Nephron (organoid): ENCODE measurements at regions not wholly inside any gene's neighbourhood (a gene's known extent, or its start where the extent isn't known, plus 50 kb on each side); places are given as distances from the start of the nearest gene placed in this dataset.
"Not testable (repeated sequence)": the region's sequence is repeated elsewhere in the genome, so short reads cannot be mapped to it uniquely, and the experiment has no call there.

Source experiments
- H3K27ac Mint-ChIP-seq, 3 experiments: 2 replicates each; pipeline ENCODE4 v1.8.0; 2020; ENCODE audit warnings: mixed read lengths in 3 of 3, mild to moderate bottlenecking in 2 of 3, moderate library complexity in 1 of 3
- H3K27me3 Mint-ChIP-seq: 2 replicates; pipeline ENCODE4 v1.8.0; 2021; ENCODE audit warnings: low read depth, mild to moderate bottlenecking, moderate library complexity, mixed read lengths
- H3K36me3 Mint-ChIP-seq: 2 replicates; pipeline ENCODE4 v1.8.0; 2020; ENCODE audit warnings: low read depth, mixed read lengths
- H3K4me1 Mint-ChIP-seq: 2 replicates; pipeline ENCODE4 v1.8.0; 2020; ENCODE audit warnings: mixed read lengths
- H3K4me3 Mint-ChIP-seq, 3 experiments: 2 replicates each; pipeline ENCODE4 v1.8.0; 2020; ENCODE audit warnings: mild to moderate bottlenecking in 3 of 3, mixed read lengths in 3 of 3, moderate library complexity in 2 of 3
- H3K9me3 Mint-ChIP-seq: 2 replicates; pipeline ENCODE4 v1.8.0; 2020; ENCODE audit warnings: mixed read lengths
- CTCF ChIP-seq, 3 experiments: fragments of 200-600 bp; sonication (generic); IDR thresholded peaks; one replicate each; pipeline ENCODE4 v1.5.0; 2021; ENCODE audit warnings: antibody characterized with exemption in 3 of 3; ENCODE audit not compliant: unreplicated experiment in 3 of 3

DNA sequence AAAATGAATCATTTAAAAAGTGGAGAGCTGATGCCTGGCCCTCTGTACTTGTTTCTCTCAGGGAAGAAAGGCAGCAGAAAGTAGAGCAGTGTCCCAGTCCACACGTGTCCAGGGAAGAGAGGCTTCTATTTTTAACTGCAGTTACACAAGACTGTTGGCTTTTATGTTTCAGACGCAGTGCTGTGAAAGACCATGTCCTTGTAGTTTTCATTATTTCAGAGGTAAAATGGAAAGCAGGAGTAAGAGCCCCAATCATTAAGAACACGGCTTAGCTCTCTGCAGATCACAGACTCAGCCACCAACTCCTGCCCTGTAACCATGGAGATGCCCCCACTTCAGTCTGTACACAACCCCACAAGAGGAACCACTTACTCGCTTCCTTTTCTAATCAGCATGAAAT, 336.3 kb downstream of the DAD1 start:
- no peak for TF ChIP-seq CTCF (IDR thresholded peaks at IDR 0.05; ENCODE audit: unreplicated experiment in 3 of 3)
- Mint-ChIP-seq H3K9me3 (no peaks in the 10 kb centered on the region), H3K27ac (no peak overlapping the region), H3K4me1 (no peaks in the 10 kb centered on the region), H3K4me3 (no peak overlapping the region), H3K36me3 (no peaks in the 10 kb centered on the region), H3K27me3 (no peaks in the 10 kb centered on the region)

DNA sequence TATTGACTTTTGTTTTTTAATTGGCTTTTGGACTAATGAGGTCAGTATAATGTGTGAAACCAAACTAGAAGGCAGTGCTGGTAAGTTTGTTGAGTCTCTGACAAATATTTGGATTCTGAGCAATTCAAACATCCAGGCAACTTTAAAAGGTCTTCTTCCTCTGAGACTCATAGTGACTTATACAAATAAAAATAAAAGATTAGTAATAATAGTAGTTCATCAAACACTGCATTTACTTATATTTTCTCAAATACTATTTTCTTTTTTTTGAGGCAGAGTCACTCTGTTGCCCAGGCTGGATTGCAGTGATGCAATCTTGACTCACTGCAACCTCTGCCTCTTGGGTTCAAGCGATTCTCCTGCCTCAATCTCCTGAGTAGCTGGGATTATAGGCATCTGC, 337.9 kb downstream of the DAD1 start:
- Mint-ChIP-seq H3K36me3 (no peaks in the 10 kb centered on the region), H3K4me1 (no peaks in the 10 kb centered on the region), H3K27ac (no peak overlapping the region), H3K9me3 (no peaks in the 10 kb centered on the region), H3K27me3 (no peaks in the 10 kb centered on the region), H3K4me3 (no peak overlapping the region)
- TF ChIP-seq CTCF (IDR thresholded peaks at IDR 0.05; ENCODE audit: unreplicated experiment in 3 of 3), result no peak

- Mint-ChIP-seq H3K4me1 (no peaks in the 10 kb centered on the region), H3K9me3 (no peaks in the 10 kb centered on the region), H3K36me3 (no peaks in the 10 kb centered on the region), H3K27ac (no peak overlapping the region), H3K4me3 (no peak overlapping the region), H3K27me3 (no peaks in the 10 kb centered on the region)
- no peak for TF ChIP-seq CTCF (IDR thresholded peaks at IDR 0.05; ENCODE audit: unreplicated experiment in 3 of 3)
These were observed 339.3 kb downstream of the DAD1 start for GRCh38 chr14:22249770-22250169.

GRCh38 chr14:22243971-22244581, 344.9 kb downstream of the DAD1 start:
- no peaks in the 10 kb centered on the region for H3K36me3 Mint-ChIP-seq
- H3K27ac Mint-ChIP-seq, result no peak overlapping the region
- no peaks in the 10 kb centered on the region for H3K4me1 Mint-ChIP-seq
- no peaks in the 10 kb centered on the region for H3K9me3 Mint-ChIP-seq
- H3K4me3 Mint-ChIP-seq, result no peak overlapping the region
- peaks cover 4% of the 10 kb centered on the region for H3K27me3 Mint-ChIP-seq
- TF ChIP-seq CTCF (IDR thresholded peaks at IDR 0.05; ENCODE audit: unreplicated experiment in 3 of 3), result no peak

GRCh38 chr14:22238320-22238719, 350.7 kb downstream of the DAD1 start:
- not testable (repeated sequence) for H3K36me3 Mint-ChIP-seq, H3K9me3 Mint-ChIP-seq, H3K4me3 Mint-ChIP-seq, H3K27me3 Mint-ChIP-seq, H3K27ac Mint-ChIP-seq, H3K4me1 Mint-ChIP-seq

DNA sequence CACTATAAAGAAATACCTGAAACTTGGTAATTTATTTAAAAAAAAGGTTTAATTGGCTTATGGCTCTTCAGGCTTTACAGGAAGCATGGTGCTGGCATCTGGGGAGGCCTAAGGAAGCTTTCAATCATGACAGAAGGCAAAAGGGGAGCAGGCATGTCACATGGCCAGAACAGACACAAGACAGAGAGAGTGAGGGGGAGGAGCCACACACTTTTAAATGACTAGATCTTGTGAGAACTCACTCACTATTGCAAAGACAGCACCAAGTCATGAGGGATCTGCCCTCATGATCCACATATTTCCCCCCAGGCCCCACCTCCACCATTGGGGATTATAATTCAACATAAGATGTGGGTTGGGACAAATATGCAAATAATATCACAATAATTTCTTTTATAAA, 355.6 kb downstream of the DAD1 start:
- Mint-ChIP-seq H3K4me1 (no peaks in the 10 kb centered on the region), H3K4me3 (no peak overlapping the region), H3K27me3 (no peaks in the 10 kb centered on the region), H3K36me3 (no peaks in the 10 kb centered on the region), H3K27ac (no peak overlapping the region), H3K9me3 (peaks cover 2% of the 10 kb centered on the region)
- no peak for TF ChIP-seq CTCF (IDR thresholded peaks at IDR 0.05; ENCODE audit: unreplicated experiment in 3 of 3)
